ENCODE measurements at regions not wholly inside any gene's neighbourhood (a gene's known extent, or its start where the extent isn't known, plus 50 kb on each side); places are given as distances from the start of the nearest gene placed in this dataset.

- no TSS peak for BruUV-seq (replicated peaks)
- no peak for DNase-seq (ENCODE audit: low spot score)
- TF ChIP-seq EZH2 (IDR thresholded peaks at IDR 0.05; ENCODE audit: borderline replicate concordance, low read depth, low read length, poor library complexity, severe bottlenecking) (no peak), CTCF (conservative IDR thresholded peaks at IDR 0.05; ENCODE audit: low read depth, low read length) (no peak)
- H3K4me3 ChIP-seq (ENCODE audit: low read depth, low read length, poor library complexity, severe bottlenecking), result no peak overlapping the region
- intact Hi-C loops (cut with micrococcal nuclease; ENCODE audit: unreplicated experiment), result no loop called here
- POLR2A ChIA-PET (ENCODE audit: low non-redundant PET), result no interaction called here
- no peaks in the 10 kb centered on the region for H3K36me3 ChIP-seq (ENCODE audit: insufficient read depth, low read length, poor library complexity, severe bottlenecking)
- CTCF ChIA-PET, result no interaction called here
- no peak overlapping the region for H3K27ac ChIP-seq (ENCODE audit: low read depth, low read length, poor library complexity, severe bottlenecking)
- H3K4me1 ChIP-seq (ENCODE audit: insufficient read depth, low read length, poor library complexity, severe bottlenecking), result no peaks in the 10 kb centered on the region
- H3K9me3 ChIP-seq (ENCODE audit: low read depth, low read length, poor library complexity, severe bottlenecking), result no peaks in the 10 kb centered on the region
- no peaks in the 10 kb centered on the region for H3K27me3 ChIP-seq (replicated peaks; ENCODE audit: insufficient read depth, low read depth, low read length, poor library complexity)
Measured at GRCh38 chr4:106628586-106629267, 260.1 kb upstream of the GIMD1 start.

GRCh38 chr4:106627051-106627450 is 258.5 kb upstream of the GIMD1 start:
- no peak for DNase-seq (ENCODE audit: low spot score)
- Histone ChIP-seq H3K27ac (ENCODE audit: low read depth, low read length, poor library complexity, severe bottlenecking) (no peak overlapping the region), H3K4me1 (ENCODE audit: insufficient read depth, low read length, poor library complexity, severe bottlenecking) (no peaks in the 10 kb centered on the region), H3K36me3 (ENCODE audit: insufficient read depth, low read length, poor library complexity, severe bottlenecking) (no peaks in the 10 kb centered on the region), H3K27me3 (replicated peaks; ENCODE audit: insufficient read depth, low read depth, low read length, poor library complexity) (no peaks in the 10 kb centered on the region), H3K4me3 (ENCODE audit: low read depth, low read length, poor library complexity, severe bottlenecking) (no peak overlapping the region), H3K9me3 (ENCODE audit: low read depth, low read length, poor library complexity, severe bottlenecking) (no peaks in the 10 kb centered on the region)
- TF ChIP-seq CTCF (conservative IDR thresholded peaks at IDR 0.05; ENCODE audit: low read depth, low read length) (no peak), EZH2 (IDR thresholded peaks at IDR 0.05; ENCODE audit: borderline replicate concordance, low read depth, low read length, poor library complexity, severe bottlenecking) (no peak)
- CTCF ChIA-PET, result no interaction called here
- intact Hi-C loops (cut with micrococcal nuclease; ENCODE audit: unreplicated experiment), result no loop called here
- no TSS peak for BruUV-seq (replicated peaks)
- POLR2A ChIA-PET (ENCODE audit: low non-redundant PET), result no interaction called here

- Histone ChIP-seq H3K9me3 (ENCODE audit: low read depth, low read length, poor library complexity, severe bottlenecking) (no peaks in the 10 kb centered on the region), H3K4me1 (ENCODE audit: insufficient read depth, low read length, poor library complexity, severe bottlenecking) (no peaks in the 10 kb centered on the region), H3K4me3 (ENCODE audit: low read depth, low read length, poor library complexity, severe bottlenecking) (no peak overlapping the region), H3K36me3 (ENCODE audit: insufficient read depth, low read length, poor library complexity, severe bottlenecking) (no peaks in the 10 kb centered on the region), H3K27ac (ENCODE audit: low read depth, low read length, poor library complexity, severe bottlenecking) (no peak overlapping the region), H3K27me3 (replicated peaks; ENCODE audit: insufficient read depth, low read depth, low read length, poor library complexity) (no peaks in the 10 kb centered on the region)
- TF ChIP-seq EZH2 (IDR thresholded peaks at IDR 0.05; ENCODE audit: borderline replicate concordance, low read depth, low read length, poor library complexity, severe bottlenecking), result no peak
- TF ChIP-seq CTCF (conservative IDR thresholded peaks at IDR 0.05; ENCODE audit: low read depth, low read length), result no peak
- BruUV-seq (replicated peaks), result no TSS peak
- POLR2A ChIA-PET (ENCODE audit: low non-redundant PET), result interaction anchor here (0.6 kb wide), 1 partner anchor 234 kb away, joined by 3 read pairs; no protein-coding TSS in a partner anchor
- DNase-seq (ENCODE audit: low spot score), result no peak
- intact Hi-C loops (cut with micrococcal nuclease; ENCODE audit: unreplicated experiment), result no loop called here
- CTCF ChIA-PET, result no interaction called here
Measured at GRCh38 chr4:106624671-106625070, 256.1 kb upstream of the GIMD1 start.
